ENCODE measurements at regions not wholly inside any gene's neighbourhood (a gene's known extent, or its start where the extent isn't known, plus 50 kb on each side); places are given as distances from the start of the nearest gene placed in this dataset.

DNA sequence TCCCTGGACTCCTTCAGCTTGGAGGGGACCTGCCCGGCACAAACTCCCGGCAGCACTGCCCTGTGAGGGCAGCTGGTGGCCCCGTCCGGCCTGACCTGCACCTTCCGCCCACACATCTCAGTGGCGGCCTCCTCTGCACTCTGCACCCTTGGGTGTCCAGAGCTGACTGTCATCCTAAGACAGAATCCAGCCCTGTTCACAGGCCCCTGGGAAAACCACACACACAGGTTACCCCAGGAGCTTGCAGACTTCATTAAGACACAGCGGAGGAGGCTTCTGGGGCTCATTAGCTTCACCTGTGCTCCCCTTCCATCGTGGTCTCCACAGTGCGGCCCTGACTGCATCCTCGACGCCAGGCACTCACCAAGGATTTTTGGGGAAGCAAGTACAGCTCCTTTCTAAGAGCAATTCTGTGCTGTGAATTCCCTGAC, 51.5 kb upstream of the SHH start:
- TF ChIP-seq, protein P1, sequence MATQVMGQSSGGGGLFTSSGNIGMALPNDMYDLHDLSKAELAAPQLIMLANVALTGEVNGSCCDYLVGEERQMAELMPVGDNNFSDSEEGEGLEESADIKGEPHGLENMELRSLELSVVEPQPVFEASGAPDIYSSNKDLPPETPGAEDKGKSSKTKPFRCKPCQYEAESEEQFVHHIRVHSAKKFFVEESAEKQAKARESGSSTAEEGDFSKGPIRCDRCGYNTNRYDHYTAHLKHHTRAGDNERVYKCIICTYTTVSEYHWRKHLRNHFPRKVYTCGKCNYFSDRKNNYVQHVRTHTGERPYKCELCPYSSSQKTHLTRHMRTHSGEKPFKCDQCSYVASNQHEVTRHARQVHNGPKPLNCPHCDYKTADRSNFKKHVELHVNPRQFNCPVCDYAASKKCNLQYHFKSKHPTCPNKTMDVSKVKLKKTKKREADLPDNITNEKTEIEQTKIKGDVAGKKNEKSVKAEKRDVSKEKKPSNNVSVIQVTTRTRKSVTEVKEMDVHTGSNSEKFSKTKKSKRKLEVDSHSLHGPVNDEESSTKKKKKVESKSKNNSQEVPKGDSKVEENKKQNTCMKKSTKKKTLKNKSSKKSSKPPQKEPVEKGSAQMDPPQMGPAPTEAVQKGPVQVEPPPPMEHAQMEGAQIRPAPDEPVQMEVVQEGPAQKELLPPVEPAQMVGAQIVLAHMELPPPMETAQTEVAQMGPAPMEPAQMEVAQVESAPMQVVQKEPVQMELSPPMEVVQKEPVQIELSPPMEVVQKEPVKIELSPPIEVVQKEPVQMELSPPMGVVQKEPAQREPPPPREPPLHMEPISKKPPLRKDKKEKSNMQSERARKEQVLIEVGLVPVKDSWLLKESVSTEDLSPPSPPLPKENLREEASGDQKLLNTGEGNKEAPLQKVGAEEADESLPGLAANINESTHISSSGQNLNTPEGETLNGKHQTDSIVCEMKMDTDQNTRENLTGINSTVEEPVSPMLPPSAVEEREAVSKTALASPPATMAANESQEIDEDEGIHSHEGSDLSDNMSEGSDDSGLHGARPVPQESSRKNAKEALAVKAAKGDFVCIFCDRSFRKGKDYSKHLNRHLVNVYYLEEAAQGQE (IDR thresholded peaks at IDR 0.05; ENCODE audit: low read depth), result no peak
- no peak for TF ChIP-seq TCF12 (IDR thresholded peaks at IDR 0.05; ENCODE audit: low read depth)
- no peak for TF ChIP-seq EP300 (IDR thresholded peaks at IDR 0.05; ENCODE audit: borderline replicate concordance)
- TF ChIP-seq RAD21 (IDR thresholded peaks at IDR 0.05; ENCODE audit: low read depth), result no peak
- no peak for TF ChIP-seq YY1 (IDR thresholded peaks at IDR 0.05; ENCODE audit: low read depth)
- TF ChIP-seq TAF1 (IDR thresholded peaks at IDR 0.05; ENCODE audit: low read depth), result no peak
- TF ChIP-seq, protein P2, sequence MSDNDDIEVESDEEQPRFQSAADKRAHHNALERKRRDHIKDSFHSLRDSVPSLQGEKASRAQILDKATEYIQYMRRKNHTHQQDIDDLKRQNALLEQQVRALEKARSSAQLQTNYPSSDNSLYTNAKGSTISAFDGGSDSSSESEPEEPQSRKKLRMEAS (IDR thresholded peaks at IDR 0.05), result no peak

Data from Ishikawa (cell line).